DMS 273 (cell line): ENCODE measurements at regions not wholly inside any gene's neighbourhood (a gene's known extent, or its start where the extent isn't known, plus 50 kb on each side); places are given as distances from the start of the nearest gene placed in this dataset.

Experiments used
- DNase-seq: peaks from one replicate; lab custom pipeline; 2025; ENCODE audit not compliant: unreplicated experiment; lab: John Stamatoyannopoulos, UW

GRCh38 chr2:234308813-234309195, 188.1 kb downstream of the ARL4C start:
- DNase-seq: no peak

- no peak for DNase-seq
These were observed 188.6 kb downstream of the ARL4C start for GRCh38 chr2:234308073-234308812.

- no peak for DNase-seq
These were observed 189.4 kb downstream of the ARL4C start for GRCh38 chr2:234307322-234307961.

- DNase-seq: no peak
These were observed 190.3 kb downstream of the ARL4C start for GRCh38 chr2:234306426-234307173.

GRCh38 chr2:234305846-234306245, 191.0 kb downstream of the ARL4C start:
- no peak for DNase-seq

- no peak for DNase-seq
These were observed 191.9 kb downstream of the ARL4C start for GRCh38 chr2:234304950-234305349.

GRCh38 chr2:234302664-234302991, 194.3 kb downstream of the ARL4C start:
- DNase-seq: no peak

GRCh38 chr2:234300932-234301823, 195.7 kb downstream of the ARL4C start:
- DNase-seq: no peak

GRCh38 chr2:234300391-234300925, 196.4 kb downstream of the ARL4C start:
- DNase-seq: no peak

- no peak for DNase-seq
These were observed 198.0 kb downstream of the ARL4C start for GRCh38 chr2:234298918-234299317.

- DNase-seq: no peak
These were observed 199.9 kb downstream of the ARL4C start for GRCh38 chr2:234296991-234297390.

- peak; percentile 42 for DNase-seq
These were observed 202.9 kb downstream of the ARL4C start for GRCh38 chr2:234293973-234294372.

GRCh38 chr2:234292962-234293243, 204.0 kb downstream of the ARL4C start:
- no peak for DNase-seq

- DNase-seq: no peak
These were observed 204.5 kb downstream of the ARL4C start for GRCh38 chr2:234292205-234292961.

- DNase-seq: peak; percentile 65
These were observed 205.1 kb downstream of the ARL4C start for GRCh38 chr2:234291765-234292204.

- no peak for DNase-seq
These were observed 206.2 kb downstream of the ARL4C start for GRCh38 chr2:234290671-234291070.

- DNase-seq: no peak
These were observed 206.9 kb downstream of the ARL4C start for GRCh38 chr2:234289834-234290590.

GRCh38 chr2:234288974-234289455, 207.9 kb downstream of the ARL4C start:
- peak; percentile 80 for DNase-seq

- no peak for DNase-seq
These were observed 209.2 kb downstream of the ARL4C start for GRCh38 chr2:234287650-234288049.
